HepG2 (cell line): ENCODE measurements at regions not wholly inside any gene's neighbourhood (a gene's known extent, or its start where the extent isn't known, plus 50 kb on each side); places are given as distances from the start of the nearest gene placed in this dataset.

ENCODE experiments used
- AKNA ChIP-seq: sonication (generic); formaldehyde crosslinking; IDR thresholded peaks from 2 replicates; pipeline ENCODE4 v1.4.0; 2020; ENCODE audit warnings: missing genetic modification reagents, borderline replicate concordance
- ELF1 ChIP-seq: sonication (generic); formaldehyde crosslinking; IDR thresholded peaks from 2 replicates; pipeline ENCODE4 v1.4.0; 2020; ENCODE audit warnings: missing genetic modification reagents
- ELF4 ChIP-seq: sonication (generic); formaldehyde crosslinking; IDR thresholded peaks from 2 replicates; pipeline ENCODE4 v1.5.0; 2020; ENCODE audit warnings: missing genetic modification reagents, mild to moderate bottlenecking, moderate library complexity, borderline replicate concordance
- FOXJ3 ChIP-seq: sonication (generic); formaldehyde crosslinking; IDR thresholded peaks from 2 replicates; pipeline ENCODE4 v1.4.0; 2020; ENCODE audit warnings: missing genetic modification reagents, mild to moderate bottlenecking, borderline replicate concordance
- SIN3A ChIP-seq: IDR thresholded peaks from 2 replicates; pipeline ENCODE4 v1.6.1; 2011; ENCODE audit warnings: low read depth, mild to moderate bottlenecking, control low read depth, low read length, borderline replicate concordance
- SP1 ChIP-seq, 2 experiments: fragments of 450-650 bp in 1 of 2; sonication (generic) in 1 of 2; formaldehyde crosslinking in 1 of 2; IDR thresholded peaks; 2 replicates each; pipeline versions ENCODE4 v1.4.0 to v1.6.1; 2016 to 2020; ENCODE audit warnings: missing genetic modification reagents in 1 of 2
- ZNF101 ChIP-seq: sonication (generic); formaldehyde crosslinking; IDR thresholded peaks from 2 replicates; pipeline ENCODE4 v1.4.0; 2020; ENCODE audit warnings: mild to moderate bottlenecking, low read depth, missing genetic modification reagents, borderline replicate concordance
- ZNF549 ChIP-seq: sonication (generic); formaldehyde crosslinking; IDR thresholded peaks from 2 replicates; pipeline ENCODE4 v1.5.0; 2020; ENCODE audit warnings: missing genetic modification reagents
- ZNF639 ChIP-seq: conservative IDR thresholded peaks from 2 replicates; pipeline ENCODE4 v1.6.1; 2018; ENCODE audit warnings: missing genetic modification reagents
- ZNF800 ChIP-seq: sonication (generic); formaldehyde crosslinking; IDR thresholded peaks from 2 replicates; pipeline ENCODE4 v1.4.0; 2020; ENCODE audit warnings: missing genetic modification reagents
- TF ChIP-seq, protein P1 (sequence below): sonication (generic); formaldehyde crosslinking; IDR thresholded peaks from 2 replicates; pipeline ENCODE4 v1.4.0; 2020; ENCODE audit warnings: missing genetic modification reagents; ENCODE audit errors: not compliant biosample characterization

- TF ChIP-seq ZNF639, result no peak
- TF ChIP-seq ZNF101, result no peak
- TF ChIP-seq FOXJ3 (CRISPR knock-in tag), result no peak
- TF ChIP-seq SIN3A, result no peak
- TF ChIP-seq AKNA, result no peak
- TF ChIP-seq, protein P1, sequence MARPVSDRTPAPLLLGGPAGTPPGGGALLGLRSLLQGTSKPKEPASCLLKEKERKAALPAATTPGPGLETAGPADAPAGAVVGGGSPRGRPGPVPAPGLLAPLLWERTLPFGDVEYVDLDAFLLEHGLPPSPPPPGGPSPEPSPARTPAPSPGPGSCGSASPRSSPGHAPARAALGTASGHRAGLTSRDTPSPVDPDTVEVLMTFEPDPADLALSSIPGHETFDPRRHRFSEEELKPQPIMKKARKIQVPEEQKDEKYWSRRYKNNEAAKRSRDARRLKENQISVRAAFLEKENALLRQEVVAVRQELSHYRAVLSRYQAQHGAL, result no peak
- no peak for TF ChIP-seq ELF4
- TF ChIP-seq SP1 (IDR thresholded peaks at IDR 0.05), result no peak
- TF ChIP-seq SP1 (CRISPR knock-in tag; IDR thresholded peaks at IDR 0.05), result peak; percentile 56; the same call in 1 of the 2 replicates
- TF ChIP-seq ZNF800, result peak; percentile 86
- TF ChIP-seq ZNF549, result no peak
- no peak for TF ChIP-seq ELF1 (CRISPR knock-in tag)
Measured at GRCh38 chr1:90850898-90851710, 134.0 kb upstream of the BARHL2 start (continued).
